Choroid plexus epithelial cell (primary cell): ENCODE measurements at regions not wholly inside any gene's neighbourhood (a gene's known extent, or its start where the extent isn't known, plus 50 kb on each side); places are given as distances from the start of the nearest gene placed in this dataset.

Source experiments
- DNase-seq: peaks from one replicate; pipeline ENCODE4 v3.0.0-alpha.2; 2010; ENCODE audit warnings: low read depth
- H3K4me3 ChIP-seq: 2 replicates; pipeline ENCODE4 v1.5.1; 2011; ENCODE audit warnings: low read depth, mild to moderate bottlenecking, control low read depth, low read length, moderate library complexity
- TF ChIP-seq, protein P1 (sequence below): conservative IDR thresholded peaks from 2 replicates; pipeline ENCODE4 v1.5.1; 2011; ENCODE audit warnings: low read depth, mild to moderate bottlenecking, control low read depth, inconsistent platforms, low read length, moderate library complexity

DNA sequence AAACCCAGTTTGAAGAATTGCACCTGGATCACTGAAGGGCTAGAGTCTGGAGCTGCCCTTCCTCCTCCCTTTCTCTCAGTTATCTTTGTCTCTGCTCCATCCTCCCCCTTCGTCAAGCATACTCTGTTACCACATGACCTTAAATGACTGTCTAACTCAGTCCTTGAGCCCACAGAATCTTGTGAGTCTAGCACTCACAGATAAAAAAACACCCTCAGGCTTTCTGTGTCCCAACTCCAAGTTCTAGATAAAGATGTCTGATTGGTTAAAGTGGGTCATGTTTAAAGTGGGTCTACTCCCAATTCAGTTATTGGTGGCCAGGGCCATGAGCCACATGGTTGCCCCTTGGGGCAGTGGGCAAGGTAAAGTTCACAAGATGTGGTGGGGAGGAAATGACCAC, 53.5 kb upstream of the CYP1B1 start:
- no peak for DNase-seq
- TF ChIP-seq, protein P1, sequence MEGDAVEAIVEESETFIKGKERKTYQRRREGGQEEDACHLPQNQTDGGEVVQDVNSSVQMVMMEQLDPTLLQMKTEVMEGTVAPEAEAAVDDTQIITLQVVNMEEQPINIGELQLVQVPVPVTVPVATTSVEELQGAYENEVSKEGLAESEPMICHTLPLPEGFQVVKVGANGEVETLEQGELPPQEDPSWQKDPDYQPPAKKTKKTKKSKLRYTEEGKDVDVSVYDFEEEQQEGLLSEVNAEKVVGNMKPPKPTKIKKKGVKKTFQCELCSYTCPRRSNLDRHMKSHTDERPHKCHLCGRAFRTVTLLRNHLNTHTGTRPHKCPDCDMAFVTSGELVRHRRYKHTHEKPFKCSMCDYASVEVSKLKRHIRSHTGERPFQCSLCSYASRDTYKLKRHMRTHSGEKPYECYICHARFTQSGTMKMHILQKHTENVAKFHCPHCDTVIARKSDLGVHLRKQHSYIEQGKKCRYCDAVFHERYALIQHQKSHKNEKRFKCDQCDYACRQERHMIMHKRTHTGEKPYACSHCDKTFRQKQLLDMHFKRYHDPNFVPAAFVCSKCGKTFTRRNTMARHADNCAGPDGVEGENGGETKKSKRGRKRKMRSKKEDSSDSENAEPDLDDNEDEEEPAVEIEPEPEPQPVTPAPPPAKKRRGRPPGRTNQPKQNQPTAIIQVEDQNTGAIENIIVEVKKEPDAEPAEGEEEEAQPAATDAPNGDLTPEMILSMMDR = no peak
- no peak overlapping the region for H3K4me3 ChIP-seq

DNA sequence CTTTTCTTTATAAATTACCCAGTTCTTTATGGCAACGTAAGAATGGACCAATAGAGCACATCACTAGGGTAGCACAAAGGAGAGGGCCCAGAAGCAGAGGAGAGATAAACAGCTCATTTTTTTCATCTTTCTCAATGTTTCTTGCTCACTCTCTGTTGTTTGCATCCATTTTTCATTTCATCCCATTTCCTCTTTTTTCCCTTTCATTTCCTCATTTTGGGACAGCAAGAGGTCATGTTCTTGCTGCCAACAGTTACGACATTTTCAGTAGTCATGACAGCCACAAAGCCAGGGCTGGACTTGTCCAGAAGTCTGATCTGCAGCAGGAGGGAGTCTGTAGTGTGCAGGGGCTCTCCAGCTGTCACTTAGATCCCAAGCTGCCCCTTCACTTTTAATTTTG, 52.7 kb upstream of the CYP1B1 start:
- TF ChIP-seq, protein P1 = no peak
- no peak overlapping the region for H3K4me3 ChIP-seq
- DNase-seq = no peak

DNA sequence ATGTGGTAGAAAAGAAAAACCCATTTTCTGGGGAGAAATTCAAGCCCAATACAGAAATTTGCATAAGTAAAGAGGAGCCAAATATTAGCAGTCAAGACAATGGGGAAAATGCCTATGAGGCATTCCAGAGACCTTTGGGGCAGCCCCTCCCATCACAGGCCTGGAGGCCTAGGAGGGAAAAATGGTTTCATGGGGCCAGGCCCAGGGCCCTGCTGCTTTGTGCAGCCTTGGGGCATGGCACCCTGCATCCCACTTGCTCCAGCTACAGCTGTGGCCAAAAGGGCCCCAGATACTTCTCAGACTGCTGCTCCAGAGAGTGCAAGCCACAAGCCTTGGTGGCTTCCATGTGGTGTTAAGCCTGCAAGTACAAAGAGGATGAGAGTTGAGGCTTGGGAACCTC, 51.3 kb upstream of the CYP1B1 start:
- TF ChIP-seq, protein P1 = no peak
- H3K4me3 ChIP-seq = no peak overlapping the region
- DNase-seq = no peak

DNA sequence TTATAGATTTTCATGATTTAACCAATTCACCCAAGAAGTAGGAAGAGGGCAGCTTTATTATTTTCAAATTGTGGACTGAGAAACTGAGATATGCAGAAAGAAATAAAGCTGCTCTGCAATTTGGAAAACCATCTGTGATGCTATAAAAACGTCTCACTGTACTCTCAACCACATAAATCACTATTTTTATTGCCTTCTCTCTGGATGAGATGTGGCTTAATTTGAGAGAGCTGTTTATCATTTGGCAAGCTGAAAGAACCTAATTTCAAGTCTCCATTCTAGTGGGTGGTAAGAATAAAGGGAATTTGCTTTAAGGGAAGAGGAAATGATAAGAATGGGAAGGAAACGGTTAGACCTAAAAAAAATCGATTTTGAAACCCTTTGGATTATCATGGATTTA, 49.9 kb upstream of the CYP1B1 start:
- TF ChIP-seq, protein P1 = no peak
- DNase-seq = no peak
- H3K4me3 ChIP-seq = no peak overlapping the region
